GM12892 (cell line): ENCODE measurements at regions not wholly inside any gene's neighbourhood (a gene's known extent, or its start where the extent isn't known, plus 50 kb on each side); places are given as distances from the start of the nearest gene placed in this dataset.

Source experiments
- POLR2A ChIP-seq: IDR thresholded peaks from 2 replicates; pipeline ENCODE4 v1.6.1; 2011; ENCODE audit warnings: low read depth, low read length, control low read depth
- POLR2AphosphoS5 ChIP-seq: IDR thresholded peaks from 2 replicates; pipeline ENCODE4 v1.6.1; 2011; ENCODE audit warnings: low read depth, low read length, control low read depth
- TAF1 ChIP-seq: IDR thresholded peaks from 2 replicates; pipeline ENCODE4 v1.6.1; 2011; ENCODE audit warnings: low read depth, mild to moderate bottlenecking, control low read depth, low read length, borderline replicate concordance

- TF ChIP-seq POLR2AphosphoS5 = no peak
- no peak for TF ChIP-seq POLR2A
- no peak for TF ChIP-seq TAF1
Observed at GRCh38 chr6:163876391-163876790, 461.9 kb downstream of the QKI start.
